CD4-positive, alpha-beta T cell (primary cell): ENCODE measurements at regions not wholly inside any gene's neighbourhood (a gene's known extent, or its start where the extent isn't known, plus 50 kb on each side); places are given as distances from the start of the nearest gene placed in this dataset.

ENCODE experiments used
- ATAC-seq: fragments of 200-7000 bp; cut with Tn5 transposase; one replicate; pipeline ENCODE4 v1.10.0; 2022; ENCODE audit warnings: mild to moderate bottlenecking; ENCODE audit not compliant: poor library complexity
- CTCF ChIA-PET: fragments of 350-600 bp; sonication (Branson Sonifier 250); formaldehyde crosslinking; loops from one replicate; lab custom pipeline; 2021; ENCODE audit warnings: antibody characterized with exemption, inconsistent platforms; lab: Charles Lee
- POLR2A ChIA-PET: fragments of 350-600 bp; sonication (Branson Sonifier 250); formaldehyde crosslinking; loops from one replicate; lab custom pipeline; 2021; ENCODE audit warnings: antibody characterized with exemption, inconsistent platforms; lab: Charles Lee
- DNase-seq, 14 experiments: peaks; one replicate each; pipeline ENCODE4 v3.0.0-alpha.2; 2013 to 2020; ENCODE audit warnings: mixed read lengths in 2 of 14
- H3K27ac ChIP-seq, 2 donors: one replicate each; pipeline versions ENCODE4 v1.5.1 to v1.7.0; 2013; ENCODE audit warnings: low read length in 2 of 2, low read depth in 1 of 2, mild to moderate bottlenecking in 1 of 2
- H3K27me3 ChIP-seq, 2 experiments: 1 replicate in 1 of 2; 2 replicates in 1 of 2; pipeline versions ENCODE4 v1.6.1 to v1.7.0; 2013; ENCODE audit warnings: low read length in 2 of 2, control low read depth in 1 of 2, mild to moderate bottlenecking in 1 of 2, moderate library complexity in 1 of 2; ENCODE audit not compliant: insufficient read depth in 2 of 2, control insufficient read depth in 1 of 2
- H3K36me3 ChIP-seq: one replicate; pipeline ENCODE4 v1.6.1; 2013; ENCODE audit warnings: low read length, control low read depth; ENCODE audit not compliant: insufficient read depth
- H3K4me1 ChIP-seq: one replicate; pipeline ENCODE4 v1.6.1; 2013; ENCODE audit warnings: low read length, control low read depth; ENCODE audit not compliant: insufficient read depth
- H3K4me3 ChIP-seq: one replicate; pipeline ENCODE4 v1.5.1; 2013; ENCODE audit warnings: mild to moderate bottlenecking, low read length, moderate library complexity
- H3K9me3 ChIP-seq, 2 experiments: 1 replicate in 1 of 2; 2 replicates in 1 of 2; pipeline versions ENCODE4 v1.6.1 to v1.7.0; 2013; ENCODE audit warnings: low read length in 2 of 2, mild to moderate bottlenecking in 2 of 2, control low read depth in 1 of 2, moderate library complexity in 1 of 2; ENCODE audit not compliant: control insufficient read depth in 1 of 2, insufficient read depth in 1 of 2
- H3K27ac Mint-ChIP-seq: one replicate; pipeline ENCODE4 v1.8.0; 2020; ENCODE audit warnings: mixed read lengths
- H3K27me3 Mint-ChIP-seq: one replicate; pipeline ENCODE4 v1.8.0; 2021; ENCODE audit warnings: mixed read lengths
- H3K36me3 Mint-ChIP-seq: one replicate; pipeline ENCODE4 v1.8.0; 2021; ENCODE audit warnings: low read depth, mixed read lengths
- H3K4me1 Mint-ChIP-seq: one replicate; pipeline ENCODE4 v1.8.0; 2021; ENCODE audit warnings: low read depth, mixed read lengths
- H3K4me3 Mint-ChIP-seq: one replicate; pipeline ENCODE4 v1.8.0; 2020; ENCODE audit warnings: mild to moderate bottlenecking, mixed read lengths
- H3K9me3 Mint-ChIP-seq: one replicate; pipeline ENCODE4 v1.8.0; 2020; ENCODE audit warnings: mixed read lengths
- CTCF ChIP-seq: fragments of 200-600 bp; IDR thresholded peaks from one replicate; pipeline ENCODE4 v1.8.0; 2022; ENCODE audit warnings: antibody characterized with exemption, mild to moderate bottlenecking
- intact Hi-C, 2 experiments: fragments of 100-400 bp; cut with DNase I in 1 of 2; cut with micrococcal nuclease in 1 of 2; formaldehyde crosslinking; loops; one replicate each; pipeline versions ENCODE4 v1.15.1 to v1.9.0; 2023 to 2025; cut with DNase I, micrococcal nuclease

DNA sequence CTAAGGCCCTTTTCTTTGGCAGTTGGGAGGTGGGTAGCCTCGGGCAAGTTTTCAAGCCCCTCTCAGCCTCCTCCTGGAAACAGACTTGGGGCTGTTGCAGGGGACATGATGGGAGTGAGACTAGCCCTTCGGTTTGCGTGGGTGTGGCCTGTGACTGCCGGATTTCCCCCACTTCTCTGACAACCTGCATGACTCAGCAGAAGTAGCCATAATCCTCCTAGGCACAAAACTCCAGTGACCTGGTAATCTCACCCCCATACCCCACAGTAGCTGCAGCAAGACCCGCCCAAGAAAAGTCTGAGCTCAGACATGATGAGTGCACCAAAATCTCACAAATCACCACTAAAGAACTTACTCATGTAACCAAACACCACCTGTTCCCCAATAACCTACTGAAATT is 433.7 kb upstream of the AMOT start:
- Histone ChIP-seq H3K4me3 (no peak overlapping the region), H3K27ac (no peak overlapping the region), H3K36me3 (no peaks in the 10 kb centered on the region), H3K27me3 (no peaks in the 10 kb centered on the region), H3K9me3 (peaks cover 0 to 9% of the 10 kb centered on the region in 2 experiments), H3K4me1 (no peaks in the 10 kb centered on the region)
- ChIA-PET CTCF (no interaction called here), POLR2A (no interaction called here)
- Mint-ChIP-seq H3K36me3 (no peaks in the 10 kb centered on the region), H3K4me1 (no peaks in the 10 kb centered on the region), H3K4me3 (no peak overlapping the region), H3K9me3 (no peaks in the 10 kb centered on the region), H3K27me3 (no peaks in the 10 kb centered on the region), H3K27ac (no peak overlapping the region)
- DNase-seq (no peak), ATAC-seq (no peak)
- no peak for TF ChIP-seq CTCF
- intact Hi-C loops, result no loop called here

GRCh38 chrX:113269203-113269602 is 428.6 kb upstream of the AMOT start:
- Mint-ChIP-seq H3K36me3 (no peaks in the 10 kb centered on the region), H3K27ac (no peak overlapping the region), H3K27me3 (no peaks in the 10 kb centered on the region), H3K9me3 (no peaks in the 10 kb centered on the region), H3K4me3 (no peak overlapping the region), H3K4me1 (no peaks in the 10 kb centered on the region)
- Histone ChIP-seq H3K4me3 (no peak overlapping the region), H3K36me3 (no peaks in the 10 kb centered on the region), H3K27me3 (no peaks in the 10 kb centered on the region), H3K4me1 (no peaks in the 10 kb centered on the region), H3K9me3 (peaks cover 0 to 7% of the 10 kb centered on the region in 2 experiments), H3K27ac (no peak overlapping the region)
- intact Hi-C loops, result no loop called here
- no peak for TF ChIP-seq CTCF
- POLR2A ChIA-PET, result no interaction called here
- ATAC-seq (no peak), DNase-seq (no peak)
- CTCF ChIA-PET, result no interaction called here

- no peak for TF ChIP-seq CTCF
- H3K4me1 Mint-ChIP-seq, result no peaks in the 10 kb centered on the region
- H3K27ac ChIP-seq, result no peak overlapping the region
- DNase-seq, result no peak
- H3K36me3 ChIP-seq, result no peaks in the 10 kb centered on the region
- H3K4me1 ChIP-seq, result no peaks in the 10 kb centered on the region
- ChIA-PET CTCF (no interaction called here), POLR2A (no interaction called here)
- no peak for ATAC-seq
- no peak overlapping the region for H3K4me3 ChIP-seq
- no peaks in the 10 kb centered on the region for H3K9me3 Mint-ChIP-seq
- H3K27me3 ChIP-seq, result no peaks in the 10 kb centered on the region
- H3K4me3 Mint-ChIP-seq, result no peak overlapping the region
- no peaks in the 10 kb centered on the region for H3K9me3 ChIP-seq
- no peaks in the 10 kb centered on the region for H3K27me3 Mint-ChIP-seq
- intact Hi-C loops, result no loop called here
- no peak overlapping the region for H3K27ac Mint-ChIP-seq
- H3K36me3 Mint-ChIP-seq, result no peaks in the 10 kb centered on the region
Measured at GRCh38 chrX:113260474-113260873, 419.8 kb upstream of the AMOT start.
